ENCODE measurements at regions not wholly inside any gene's neighbourhood (a gene's known extent, or its start where the extent isn't known, plus 50 kb on each side); places are given as distances from the start of the nearest gene placed in this dataset.

DNA sequence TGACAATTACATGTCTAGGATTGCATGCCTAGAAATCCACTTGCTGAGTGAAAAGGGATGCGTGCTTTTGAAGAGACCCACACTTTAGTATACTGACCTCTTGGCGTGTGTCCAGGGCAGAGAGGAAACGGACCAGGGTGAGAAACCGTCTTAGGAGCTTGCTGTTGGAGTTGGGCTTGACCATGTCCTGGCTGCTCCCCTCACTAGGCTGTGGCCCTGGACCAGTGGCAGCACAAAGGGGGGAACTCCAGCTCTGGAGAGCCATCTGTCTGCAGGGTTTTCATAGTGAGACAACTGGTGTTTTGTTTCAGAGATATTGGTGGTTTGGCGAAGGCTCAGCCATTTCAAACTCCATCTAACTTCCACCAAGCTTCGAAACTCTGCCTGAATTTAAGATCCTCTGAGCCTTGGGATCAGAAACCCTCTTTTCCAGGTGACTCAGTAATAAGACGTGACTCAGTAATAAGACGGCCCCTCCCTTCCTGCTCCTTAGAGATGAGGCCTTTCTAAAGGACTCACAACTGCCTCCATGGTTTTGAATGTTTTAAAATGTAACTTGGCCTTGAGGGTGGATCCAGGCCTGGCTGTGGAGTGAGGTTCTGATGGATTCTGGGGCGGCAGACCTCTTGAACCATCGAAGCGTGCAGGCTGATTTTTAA is 165.8 kb downstream of the MELK start:
- TF ChIP-seq, protein P1, sequence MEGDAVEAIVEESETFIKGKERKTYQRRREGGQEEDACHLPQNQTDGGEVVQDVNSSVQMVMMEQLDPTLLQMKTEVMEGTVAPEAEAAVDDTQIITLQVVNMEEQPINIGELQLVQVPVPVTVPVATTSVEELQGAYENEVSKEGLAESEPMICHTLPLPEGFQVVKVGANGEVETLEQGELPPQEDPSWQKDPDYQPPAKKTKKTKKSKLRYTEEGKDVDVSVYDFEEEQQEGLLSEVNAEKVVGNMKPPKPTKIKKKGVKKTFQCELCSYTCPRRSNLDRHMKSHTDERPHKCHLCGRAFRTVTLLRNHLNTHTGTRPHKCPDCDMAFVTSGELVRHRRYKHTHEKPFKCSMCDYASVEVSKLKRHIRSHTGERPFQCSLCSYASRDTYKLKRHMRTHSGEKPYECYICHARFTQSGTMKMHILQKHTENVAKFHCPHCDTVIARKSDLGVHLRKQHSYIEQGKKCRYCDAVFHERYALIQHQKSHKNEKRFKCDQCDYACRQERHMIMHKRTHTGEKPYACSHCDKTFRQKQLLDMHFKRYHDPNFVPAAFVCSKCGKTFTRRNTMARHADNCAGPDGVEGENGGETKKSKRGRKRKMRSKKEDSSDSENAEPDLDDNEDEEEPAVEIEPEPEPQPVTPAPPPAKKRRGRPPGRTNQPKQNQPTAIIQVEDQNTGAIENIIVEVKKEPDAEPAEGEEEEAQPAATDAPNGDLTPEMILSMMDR (IDR thresholded peaks at IDR 0.05; ENCODE audit: low read depth, low read length): no peak
- TF ChIP-seq EZH2phosphoT487 (IDR thresholded peaks at IDR 0.05; ENCODE audit: low read depth): no peak

All from OCI-LY3 (cell line).